GM13976 (cell line): ENCODE measurements at regions not wholly inside any gene's neighbourhood (a gene's known extent, or its start where the extent isn't known, plus 50 kb on each side); places are given as distances from the start of the nearest gene placed in this dataset.

Experiments
- DNase-seq: peaks from one replicate; pipeline ENCODE4 v3.0.0; 2012; ENCODE audit warnings: low spot score
- CTCF ChIP-seq: IDR thresholded peaks from 2 replicates; pipeline ENCODE4 v1.5.1; 2012; ENCODE audit warnings: borderline replicate concordance, mild to moderate bottlenecking; ENCODE audit not compliant: insufficient read depth; ENCODE audit errors: extremely low read depth, missing control alignments, control extremely low read depth
- in situ Hi-C: fragments of 300-500 bp; cut with MboI; formaldehyde crosslinking; loops from one replicate; pipeline ENCODE4 v1.12.0; 2022; ENCODE audit warnings: low sequenced_read_pairs, mixed read lengths, inconsistent platforms; ENCODE audit not compliant: unreplicated experiment

- TF ChIP-seq CTCF: no peak
These were observed 79.2 kb upstream of the CD93 start for GRCh38 chr20:23165307-23165750.

GRCh38 chr20:23164176-23164601 is 78.1 kb upstream of the CD93 start:
- DNase-seq: no peak
- no peak for TF ChIP-seq CTCF
- in situ Hi-C loops: no loop called here

More at GRCh38 chr20:23165307-23165750, 79.2 kb upstream of the CD93 start:
- in situ Hi-C loops: no loop called here
- DNase-seq: no peak

- TF ChIP-seq CTCF: no peak
- DNase-seq: no peak
- in situ Hi-C loops: no loop called here
These were observed 77.4 kb upstream of the CD93 start for GRCh38 chr20:23163562-23163961.

GRCh38 chr20:23162887-23163286 is 76.8 kb upstream of the CD93 start:
- no peak for DNase-seq
- in situ Hi-C loops: no loop called here
- no peak for TF ChIP-seq CTCF

- in situ Hi-C loops: no loop called here
- no peak for DNase-seq
- no peak for TF ChIP-seq CTCF
These were observed 76.0 kb upstream of the CD93 start for GRCh38 chr20:23161968-23162696.

- DNase-seq: peak; percentile 46
- no peak for TF ChIP-seq CTCF
- in situ Hi-C loops: no loop called here
These were observed 75.2 kb upstream of the CD93 start for GRCh38 chr20:23161244-23161891.
